ENCODE measurements at regions not wholly inside any gene's neighbourhood (a gene's known extent, or its start where the extent isn't known, plus 50 kb on each side); places are given as distances from the start of the nearest gene placed in this dataset.

GRCh38 chr10:58897236-58897635 lies 279.2 kb upstream of the PHYHIPL start:
- no TSS peak for BruUV-seq (replicated peaks)
- Histone ChIP-seq H4K5ac (ENCODE audit: low read depth, low read length) (no peak overlapping the region), H3K9me3 (ENCODE audit: control insufficient read depth, insufficient read depth, low read length) (peaks cover 3% of the 10 kb centered on the region), H4K20me1 (ENCODE audit: insufficient read depth, low read length) (no peaks in the 10 kb centered on the region), H3K4ac (ENCODE audit: low read depth, low read length) (no peak overlapping the region), H2AK5ac (ENCODE audit: low read depth, low read length) (no peak overlapping the region), H3K4me3 (ENCODE audit: insufficient read depth, low read depth, low read length) (no peak overlapping the region), H4K91ac (ENCODE audit: insufficient read depth, low read depth, low read length) (no peak overlapping the region), H3K56ac (ENCODE audit: extremely low read depth, insufficient read depth, low read length) (no peak overlapping the region), H2AK9ac (replicated peaks; ENCODE audit: low read depth, low read length, poor library complexity) (no peak overlapping the region), H4K8ac (ENCODE audit: low read depth in 2 of 2, low read length in 2 of 2) (no peak overlapping the region), H3K9me1 (ENCODE audit: insufficient read depth, low read length) (no peaks in the 10 kb centered on the region), H3K18ac (ENCODE audit: low read depth, low read length) (no peak overlapping the region), H3K79me1 (ENCODE audit: low read depth in 1 of 2, low read length in 2 of 2) (no peaks in the 10 kb centered on the region), H3K4me2 (ENCODE audit: low read depth, low read length) (no peak overlapping the region), H3K27me3 (ENCODE audit: control insufficient read depth, insufficient read depth, low read length) (no peaks in the 10 kb centered on the region), H2BK15ac (ENCODE audit: low read depth, low read length) (no peak overlapping the region), H3K36me3 (ENCODE audit: control insufficient read depth, insufficient read depth, low read length) (no peaks in the 10 kb centered on the region), H2BK5ac (ENCODE audit: low read depth, low read length, poor library complexity, severe bottlenecking) (no peak overlapping the region), H3K9ac (ENCODE audit: low read depth, low read length) (no peak overlapping the region), H2BK20ac (ENCODE audit: low read depth, low read length) (no peak overlapping the region), H3K14ac (replicated peaks; ENCODE audit: low read depth, low read length) (no peak overlapping the region), H3K23ac (ENCODE audit: low read depth, low read length) (no peak overlapping the region), H3K27ac (ENCODE audit: insufficient read depth, low read length) (no peak overlapping the region), H3K4me1 (ENCODE audit: control insufficient read depth, insufficient read depth, low read length) (no peaks in the 10 kb centered on the region), H2BK120ac (ENCODE audit: low read depth, low read length) (no peak overlapping the region), H2AFZ (replicated peaks; ENCODE audit: low read length, poor library complexity) (no peak overlapping the region)
- in situ Hi-C loops (cut with MboI; ENCODE audit: low sequenced_read_pairs) (no loop called here), intact Hi-C loops (cut with micrococcal nuclease) (no loop called here), dilution Hi-C loops (cut with HindIII; ENCODE audit: low sequenced_read_pairs, unreplicated experiment) (no loop called here)
- no peak for ATAC-seq (ENCODE audit: low read depth)
- ChIA-PET POLR2A (ENCODE audit: unreplicated experiment) (no interaction called here), CTCF (no interaction called here)
- no peak for DNase-seq
- TF ChIP-seq MAZ (IDR thresholded peaks at IDR 0.05; ENCODE audit: borderline replicate concordance, low read depth, low read length) (no peak), SMC3 (IDR thresholded peaks at IDR 0.05; ENCODE audit: low read depth, low read length) (no peak), RFX5 (IDR thresholded peaks at IDR 0.05; ENCODE audit: low read depth, low read length) (no peak), NFE2L2 (IDR thresholded peaks at IDR 0.05; ENCODE audit: low read depth, low read length) (no peak), CHD1 (IDR thresholded peaks at IDR 0.05; ENCODE audit: low read depth, low read length) (no peak), CTCF (conservative IDR thresholded peaks at IDR 0.05; ENCODE audit: low read depth, low read length) (no peak), MXI1 (IDR thresholded peaks at IDR 0.05; ENCODE audit: borderline replicate concordance, low read depth, low read length) (no peak), ELK1 (IDR thresholded peaks at IDR 0.05; ENCODE audit: borderline replicate concordance, low read depth, low read length) (no peak), BHLHE40 (IDR thresholded peaks at IDR 0.05; ENCODE audit: low read depth, low read length) (no peak), FOS (IDR thresholded peaks at IDR 0.05; ENCODE audit: low read depth, low read length) (no peak), RAD21 (IDR thresholded peaks at IDR 0.05; ENCODE audit: low read length) (no peak), RCOR1 (IDR thresholded peaks at IDR 0.05; ENCODE audit: insufficient replicate concordance, low read length) (no peak), MAFK (IDR thresholded peaks at IDR 0.05; ENCODE audit: low read depth, low read length) (no peak), CEBPB (IDR thresholded peaks at IDR 0.05; ENCODE audit: low read depth, low read length) (no peak), USF2 (IDR thresholded peaks at IDR 0.05; ENCODE audit: low read depth, low read length) (no peak), POLR2A (IDR thresholded peaks at IDR 0.05; ENCODE audit: low read depth, low read length) (no peak)
